B cell (primary cell): ENCODE measurements at regions not wholly inside any gene's neighbourhood (a gene's known extent, or its start where the extent isn't known, plus 50 kb on each side); places are given as distances from the start of the nearest gene placed in this dataset.

ENCODE experiments used
- ATAC-seq: fragments of 200-7000 bp; cut with Tn5 transposase; one replicate; pipeline ENCODE4 v1.10.0; 2021; ENCODE audit warnings: low read depth, mild to moderate bottlenecking, moderate number of reproducible peaks, moderate library complexity
- CTCF ChIA-PET: fragments of 350-600 bp; sonication (Branson Sonifier 250); formaldehyde crosslinking; loops from one replicate; lab custom pipeline; 2021; ENCODE audit warnings: antibody characterized with exemption, inconsistent platforms; lab: Charles Lee
- POLR2A ChIA-PET: fragments of 350-600 bp; sonication (Branson Sonifier 250); formaldehyde crosslinking; loops from one replicate; lab custom pipeline; 2021; ENCODE audit warnings: antibody characterized with exemption; lab: Charles Lee
- DNase-seq: peaks from one replicate; pipeline ENCODE4 v3.0.0; 2013
- H2AFZ ChIP-seq: 2 replicates; pipeline ENCODE4 v1.6.1; 2012; ENCODE audit warnings: mild to moderate bottlenecking, low read depth, low read length; ENCODE audit not compliant: insufficient read depth, poor library complexity, severe bottlenecking
- H3K27ac ChIP-seq, 2 donors: 1 replicate in 1 of 2; 2 replicates in 1 of 2; pipeline ENCODE4 v1.5.1; 2012 to 2013; ENCODE audit warnings: low read length in 2 of 2, mild to moderate bottlenecking in 2 of 2, moderate library complexity in 1 of 2
- H3K27me3 ChIP-seq, 4 experiments: fragments of 200-600 bp in 1 of 4; sonication (generic) in 1 of 4; replicated peaks in 1 of 4; 1 replicate in 2 of 4; 2 replicates in 2 of 4; pipeline versions ENCODE4 v1.6.1 to v1.7.0; 2013 to 2016; ENCODE audit warnings: low read length in 3 of 4, mild to moderate bottlenecking in 2 of 4, mixed read lengths in 1 of 4, moderate library complexity in 1 of 4; ENCODE audit not compliant: insufficient read depth in 4 of 4, control insufficient read depth in 3 of 4; ENCODE audit errors: control extremely low read depth in 1 of 4
- H3K36me3 ChIP-seq, 2 experiments: replicated peaks in 1 of 2; 1 replicate in 1 of 2; 2 replicates in 1 of 2; pipeline versions ENCODE4 v1.6.1 to v1.7.1; 2013; ENCODE audit warnings: low read length in 1 of 2; ENCODE audit not compliant: insufficient read depth in 2 of 2, control insufficient read depth in 1 of 2; ENCODE audit errors: control extremely low read depth in 1 of 2, extremely low read depth in 1 of 2
- H3K4me1 ChIP-seq, 2 donors: fragments of 200-600 bp in 1 of 2; sonication (generic) in 1 of 2; 1 replicate in 1 of 2; 2 replicates in 1 of 2; pipeline versions ENCODE4 v1.5.1 to v1.6.1; 2013 to 2017; ENCODE audit warnings: low read length in 2 of 2; ENCODE audit not compliant: control insufficient read depth in 2 of 2, insufficient read depth in 2 of 2
- H3K4me2 ChIP-seq: replicated peaks from 2 replicates; pipeline ENCODE3; 2012; ENCODE audit warnings: mild to moderate bottlenecking, low read depth, low read length; ENCODE audit not compliant: poor library complexity, severe bottlenecking
- H3K4me3 ChIP-seq, 5 experiments: fragments of 200-600 bp in 1 of 5; sonication (generic) in 1 of 5; 1 replicate in 3 of 5; 2 replicates in 2 of 5; pipeline versions ENCODE4 v1.5.1 to v1.7.0; 2011 to 2016; ENCODE audit warnings: low read length in 4 of 5, mild to moderate bottlenecking in 4 of 5, low read depth in 2 of 5, control low read depth in 1 of 5, moderate library complexity in 1 of 5; ENCODE audit not compliant: insufficient read depth in 1 of 5; ENCODE audit errors: control extremely low read depth in 1 of 5, extremely low read depth in 1 of 5
- H3K79me2 ChIP-seq: fragments of 200-600 bp; sonication (generic); one replicate; pipeline ENCODE4 v1.6.0; 2016; ENCODE audit warnings: low read length; ENCODE audit not compliant: control insufficient read depth, insufficient read depth
- H3K9ac ChIP-seq: fragments of 200-600 bp; sonication (generic); 2 replicates; pipeline ENCODE4 v1.6.1; 2017; ENCODE audit warnings: mild to moderate bottlenecking, low read length, moderate library complexity
- H3K9me3 ChIP-seq, 3 donors: one replicate each; pipeline versions ENCODE4 v1.6.1 to v1.7.1; 2013; ENCODE audit warnings: low read length in 2 of 3; ENCODE audit not compliant: control insufficient read depth in 2 of 3, insufficient read depth in 1 of 3; ENCODE audit errors: control extremely low read depth in 1 of 3
- H4K20me1 ChIP-seq: 2 replicates; pipeline ENCODE4 v1.6.0; 2012; ENCODE audit warnings: mild to moderate bottlenecking, low read length; ENCODE audit not compliant: insufficient read depth, control insufficient read depth, poor library complexity, severe bottlenecking
- H3K27ac Mint-ChIP-seq: one replicate; pipeline ENCODE4 v1.8.0; 2021; ENCODE audit warnings: mixed read lengths
- H3K27me3 Mint-ChIP-seq: one replicate; pipeline ENCODE4 v1.8.0; 2021; ENCODE audit warnings: mixed read lengths
- H3K4me1 Mint-ChIP-seq: one replicate; pipeline ENCODE4 v1.8.0; 2021; ENCODE audit warnings: mixed read lengths
- H3K4me3 Mint-ChIP-seq: one replicate; pipeline ENCODE4 v1.8.0; 2021; ENCODE audit warnings: mixed read lengths
- H3K9me3 Mint-ChIP-seq: one replicate; pipeline ENCODE4 v1.8.0; 2022; ENCODE audit warnings: mixed read lengths; ENCODE audit not compliant: insufficient read depth
- CTCF ChIP-seq: fragments of 200-600 bp; IDR thresholded peaks from one replicate; pipeline ENCODE4 v1.8.0; 2022; ENCODE audit warnings: antibody characterized with exemption, mild to moderate bottlenecking
- EZH2 ChIP-seq: IDR thresholded peaks from 2 replicates; pipeline ENCODE4 v1.6.1; 2012; ENCODE audit warnings: borderline replicate concordance, low read depth, mild to moderate bottlenecking, moderate library complexity, low read length; ENCODE audit not compliant: insufficient read depth, poor library complexity, severe bottlenecking
- WGBS: methylation state at CpG from one replicate; pipeline ENCODE4 v1.1.5; 2013; ENCODE audit warnings: missing lambda C conversion rate; ENCODE audit not compliant: insufficient coverage; 5-methylcytosine and 5-hydroxymethylcytosine counted together
- intact Hi-C: fragments of 100-400 bp; cut with micrococcal nuclease; formaldehyde crosslinking; loops from one replicate; pipeline ENCODE4 v1.10.0; 2022

- H3K27me3 Mint-ChIP-seq, result peaks cover 6% of the 10 kb centered on the region
- no peak overlapping the region for H3K4me3 Mint-ChIP-seq
- POLR2A ChIA-PET, result no interaction called here
- no peak overlapping the region for H2AFZ ChIP-seq
- ATAC-seq (no peak), DNase-seq (no peak)
- H4K20me1 ChIP-seq, result no peaks in the 10 kb centered on the region
- 82% methylated on average over 5 of the region's 5 CpGs for WGBS
- H3K4me1 ChIP-seq, result no peaks in the 10 kb centered on the region
- no peaks in the 10 kb centered on the region for H3K9me3 ChIP-seq
- no peaks in the 10 kb centered on the region for H3K79me2 ChIP-seq
- intact Hi-C loops, result no loop called here
- no peak overlapping the region for H3K9ac ChIP-seq
- H3K9me3 Mint-ChIP-seq, result no peaks in the 10 kb centered on the region
- no peaks in the 10 kb centered on the region for H3K4me1 Mint-ChIP-seq
- no peaks in the 10 kb centered on the region for H3K36me3 ChIP-seq
- H3K4me2 ChIP-seq, result no peak overlapping the region
- H3K4me3 ChIP-seq, result no peak overlapping the region
- no peak for TF ChIP-seq EZH2
- TF ChIP-seq CTCF, result no peak
- no peak overlapping the region for H3K27ac ChIP-seq
- H3K27me3 ChIP-seq, result no peaks in the 10 kb centered on the region
- CTCF ChIA-PET, result no interaction called here
- H3K27ac Mint-ChIP-seq, result no peak overlapping the region
Measured at GRCh38 chr16:79395591-79395990, 204.9 kb downstream of the MAF start.

- no peak overlapping the region for H3K27ac Mint-ChIP-seq
- ChIA-PET POLR2A (no interaction called here), CTCF (no interaction called here)
- DNase-seq (no peak), ATAC-seq (no peak)
- H3K9me3 Mint-ChIP-seq, result no peaks in the 10 kb centered on the region
- WGBS, result 64% methylated on average over 2 of the region's 3 CpGs
- intact Hi-C loops, result no loop called here
- no peak overlapping the region for H3K4me3 ChIP-seq
- no peaks in the 10 kb centered on the region for H3K79me2 ChIP-seq
- no peak overlapping the region for H3K9ac ChIP-seq
- H3K36me3 ChIP-seq, result no peaks in the 10 kb centered on the region
- H3K4me1 ChIP-seq, result no peaks in the 10 kb centered on the region
- peaks cover 10% of the 10 kb centered on the region for H3K27me3 Mint-ChIP-seq
- TF ChIP-seq CTCF (no peak), EZH2 (no peak)
- no peak overlapping the region for H3K4me3 Mint-ChIP-seq
- H3K4me1 Mint-ChIP-seq, result no peaks in the 10 kb centered on the region
- no peaks in the 10 kb centered on the region for H3K27me3 ChIP-seq
- no peak overlapping the region for H3K4me2 ChIP-seq
- no peaks in the 10 kb centered on the region for H3K9me3 ChIP-seq
- no peaks in the 10 kb centered on the region for H4K20me1 ChIP-seq
- no peak overlapping the region for H3K27ac ChIP-seq
- H2AFZ ChIP-seq, result no peak overlapping the region
Measured at GRCh38 chr16:79394206-79394605, 206.3 kb downstream of the MAF start.
